Keratinocyte (primary cell): ENCODE measurements at regions not wholly inside any gene's neighbourhood (a gene's known extent, or its start where the extent isn't known, plus 50 kb on each side); places are given as distances from the start of the nearest gene placed in this dataset.

Source experiments
- EZH2 ChIP-seq: IDR thresholded peaks from one replicate; pipeline ENCODE4 v1.6.1; 2012; ENCODE audit warnings: inconsistent platforms, mild to moderate bottlenecking, low read length, moderate library complexity
- TF ChIP-seq, protein P1 (sequence below), 3 experiments: IDR thresholded peaks in 1 of 3; conservative IDR thresholded peaks in 1 of 3; optimal IDR thresholded peaks in 1 of 3; 2 replicates in 2 of 3; 3 replicates in 1 of 3; pipeline versions ENCODE3 to v1.5.1; 2011; ENCODE audit warnings: low read length in 3 of 3, mild to moderate bottlenecking in 3 of 3, moderate library complexity in 2 of 3, control low read depth in 1 of 3, inconsistent platforms in 1 of 3; ENCODE audit not compliant: insufficient read depth in 2 of 3; ENCODE audit errors: extremely low read depth in 1 of 3

DNA sequence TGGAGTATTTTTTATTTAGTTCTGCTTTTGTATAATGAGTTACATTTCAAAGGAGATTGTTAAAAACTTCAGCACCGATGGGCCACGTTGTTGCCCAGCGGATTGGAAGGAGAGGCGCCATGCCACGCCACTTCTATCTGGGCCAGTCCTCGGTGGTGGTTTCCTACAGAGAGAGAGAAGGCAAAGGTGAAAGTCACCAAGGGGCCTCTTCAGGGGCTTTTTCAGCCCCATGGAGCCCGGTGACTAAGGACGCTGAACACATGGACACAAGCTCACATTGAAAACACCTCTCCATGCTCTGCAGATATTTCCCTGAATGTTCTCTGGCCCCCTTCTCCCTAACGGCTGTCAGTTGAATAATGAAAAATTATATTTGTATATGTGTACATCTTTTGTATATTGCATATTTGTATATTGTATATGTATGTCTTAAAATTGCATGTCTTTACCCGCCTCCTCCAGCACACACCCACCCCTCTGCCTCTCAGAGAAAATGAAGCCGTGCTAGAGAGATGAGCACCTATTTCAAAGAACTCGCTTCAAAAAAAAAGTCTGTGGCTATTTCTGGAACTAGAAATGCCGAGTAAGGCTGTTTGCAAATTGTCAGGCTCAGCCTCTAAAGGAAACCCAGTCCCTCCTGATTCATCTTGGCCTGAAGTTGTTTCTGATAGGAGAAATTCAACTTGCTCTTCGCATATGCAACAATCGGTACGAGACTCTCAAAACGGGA is 91.9 kb upstream of the CDH4 start:
- no peak for TF ChIP-seq EZH2
- TF ChIP-seq, protein P1, sequence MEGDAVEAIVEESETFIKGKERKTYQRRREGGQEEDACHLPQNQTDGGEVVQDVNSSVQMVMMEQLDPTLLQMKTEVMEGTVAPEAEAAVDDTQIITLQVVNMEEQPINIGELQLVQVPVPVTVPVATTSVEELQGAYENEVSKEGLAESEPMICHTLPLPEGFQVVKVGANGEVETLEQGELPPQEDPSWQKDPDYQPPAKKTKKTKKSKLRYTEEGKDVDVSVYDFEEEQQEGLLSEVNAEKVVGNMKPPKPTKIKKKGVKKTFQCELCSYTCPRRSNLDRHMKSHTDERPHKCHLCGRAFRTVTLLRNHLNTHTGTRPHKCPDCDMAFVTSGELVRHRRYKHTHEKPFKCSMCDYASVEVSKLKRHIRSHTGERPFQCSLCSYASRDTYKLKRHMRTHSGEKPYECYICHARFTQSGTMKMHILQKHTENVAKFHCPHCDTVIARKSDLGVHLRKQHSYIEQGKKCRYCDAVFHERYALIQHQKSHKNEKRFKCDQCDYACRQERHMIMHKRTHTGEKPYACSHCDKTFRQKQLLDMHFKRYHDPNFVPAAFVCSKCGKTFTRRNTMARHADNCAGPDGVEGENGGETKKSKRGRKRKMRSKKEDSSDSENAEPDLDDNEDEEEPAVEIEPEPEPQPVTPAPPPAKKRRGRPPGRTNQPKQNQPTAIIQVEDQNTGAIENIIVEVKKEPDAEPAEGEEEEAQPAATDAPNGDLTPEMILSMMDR (optimal IDR thresholded peaks at IDR 0.05 in 1 of 3, IDR thresholded peaks at IDR 0.05 in 1 of 3, conservative IDR thresholded peaks at IDR 0.05 in 1 of 3; ENCODE audit: extremely low read depth in 1 of 3, insufficient read depth in 2 of 3, low read length in 3 of 3): no peak
